ENCODE measurements at regions not wholly inside any gene's neighbourhood (a gene's known extent, or its start where the extent isn't known, plus 50 kb on each side); places are given as distances from the start of the nearest gene placed in this dataset.

DNA sequence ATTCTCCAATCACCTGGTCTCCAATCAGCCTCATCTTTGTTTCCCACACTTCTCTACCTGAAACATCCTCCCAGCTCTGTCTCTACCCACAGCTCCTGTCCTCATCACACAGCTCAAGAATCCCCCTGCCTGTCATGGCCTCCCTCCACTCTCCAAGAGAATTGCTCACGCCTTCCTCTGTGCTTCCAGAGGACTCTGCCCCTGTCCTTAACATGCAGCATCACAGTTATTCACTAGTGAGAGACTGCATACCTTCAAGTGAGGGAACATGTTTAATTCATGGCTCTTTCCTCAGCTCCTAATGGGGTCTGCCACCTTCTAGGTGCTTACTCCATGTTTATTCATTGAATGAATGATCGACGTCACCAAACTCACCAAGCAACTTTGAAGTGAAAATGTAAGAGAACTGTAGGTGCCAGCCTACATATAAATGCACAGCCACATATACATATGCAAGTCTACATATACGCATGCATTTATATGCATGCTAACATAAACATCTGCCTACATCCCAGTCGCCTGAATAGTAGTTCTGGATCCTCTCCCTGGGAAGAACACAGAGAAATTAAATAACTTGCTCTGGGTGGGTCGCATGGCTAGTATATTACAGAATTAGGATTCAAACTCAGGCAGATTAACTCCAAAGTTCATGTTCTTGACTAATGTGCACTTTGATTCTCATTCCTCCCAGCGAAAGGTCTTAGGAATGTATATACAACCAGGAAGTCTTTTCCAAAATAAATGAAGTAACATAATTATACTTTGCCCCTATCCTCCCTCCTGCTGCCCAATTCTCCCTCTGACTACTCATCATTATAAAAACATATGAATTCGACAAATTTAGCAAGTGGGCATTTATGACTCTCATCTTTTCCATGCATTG, 295.6 kb downstream of the MAFB start:
- Histone ChIP-seq H3K14ac (ENCODE audit: low read length) (no peak overlapping the region), H3K9me3 (replicated peaks in 1 of 2; ENCODE audit: control insufficient read depth in 2 of 2, insufficient read depth in 1 of 2, low read depth in 1 of 2, low read length in 2 of 2) (no peaks in the 10 kb centered on the region), H4K91ac (ENCODE audit: low read depth, low read length, poor library complexity) (no peak overlapping the region), H2BK120ac (ENCODE audit: low read depth, low read length) (no peak overlapping the region), H3K27ac (replicated peaks; ENCODE audit: low read length) (no peak overlapping the region), H2AK5ac (ENCODE audit: low read depth, low read length) (no peak overlapping the region), H3K4me2 (ENCODE audit: insufficient read depth, low read length, poor library complexity, severe bottlenecking) (no peak overlapping the region), H3K4me1 (ENCODE audit: control insufficient read depth in 2 of 2, insufficient read depth in 1 of 2, low read depth in 1 of 2, low read length in 2 of 2) (no peaks in the 10 kb centered on the region), H2BK5ac (ENCODE audit: low read length) (no peak overlapping the region), H3K79me1 (ENCODE audit: low read depth, low read length) (no peaks in the 10 kb centered on the region), H3K9ac (ENCODE audit: low read depth, low read length, poor library complexity) (no peak overlapping the region), H3K4ac (ENCODE audit: low read length) (no peak overlapping the region), H3K4me3 (ENCODE audit: low read length in 2 of 2) (no peak overlapping the region), H3K23ac (ENCODE audit: low read depth, low read length, poor library complexity) (no peak overlapping the region), H3K27me3 (ENCODE audit: control insufficient read depth in 3 of 3, insufficient read depth in 3 of 3, low read depth in 1 of 3, low read length in 3 of 3) (no peaks in the 10 kb centered on the region), H4K8ac (ENCODE audit: low read depth, low read length) (no peak overlapping the region), H2BK15ac (ENCODE audit: low read length) (no peak overlapping the region), H2BK12ac (ENCODE audit: low read length) (no peak overlapping the region), H3K36me3 (replicated peaks in 1 of 2; ENCODE audit: control insufficient read depth in 2 of 2, insufficient read depth in 2 of 2, low read length in 2 of 2) (no peaks in the 10 kb centered on the region), H3K18ac (ENCODE audit: low read length) (peak overlapping the region; percentile 35), H2AFZ (ENCODE audit: low read length) (no peak overlapping the region)
- no peak for DNase-seq (ENCODE audit: low spot score)
- no CpG with 5 or more reads among the region's 8 CpGs for WGBS, 2 donors (ENCODE audit: extremely low coverage in 2 of 2, insufficient read length in 2 of 2, insufficient replicate concordance in 1 of 2)

GRCh38 chr20:40390654-40391053, 298.4 kb downstream of the MAFB start:
- Histone ChIP-seq H3K4me1 (ENCODE audit: control insufficient read depth in 2 of 2, insufficient read depth in 1 of 2, low read depth in 1 of 2, low read length in 2 of 2) (no peaks in the 10 kb centered on the region), H3K9me3 (replicated peaks in 1 of 2; ENCODE audit: control insufficient read depth in 2 of 2, insufficient read depth in 1 of 2, low read depth in 1 of 2, low read length in 2 of 2) (peaks cover 0 to 2% of the 10 kb centered on the region in 2 donors), H3K36me3 (replicated peaks in 1 of 2; ENCODE audit: control insufficient read depth in 2 of 2, insufficient read depth in 2 of 2, low read length in 2 of 2) (no peaks in the 10 kb centered on the region), H2AK5ac (ENCODE audit: low read depth, low read length) (no peak overlapping the region), H4K91ac (ENCODE audit: low read depth, low read length, poor library complexity) (no peak overlapping the region), H3K9ac (ENCODE audit: low read depth, low read length, poor library complexity) (no peak overlapping the region), H3K4ac (ENCODE audit: low read length) (no peak overlapping the region), H3K27ac (replicated peaks; ENCODE audit: low read length) (no peak overlapping the region), H3K4me3 (ENCODE audit: low read length in 2 of 2) (no peak overlapping the region), H2BK15ac (ENCODE audit: low read length) (no peak overlapping the region), H3K79me1 (ENCODE audit: low read depth, low read length) (no peaks in the 10 kb centered on the region), H2BK5ac (ENCODE audit: low read length) (no peak overlapping the region), H3K23ac (ENCODE audit: low read depth, low read length, poor library complexity) (no peak overlapping the region), H2AFZ (ENCODE audit: low read length) (no peak overlapping the region), H2BK120ac (ENCODE audit: low read depth, low read length) (no peak overlapping the region), H2BK12ac (ENCODE audit: low read length) (no peak overlapping the region), H3K27me3 (ENCODE audit: control insufficient read depth in 3 of 3, insufficient read depth in 3 of 3, low read depth in 1 of 3, low read length in 3 of 3) (no peaks in the 10 kb centered on the region), H3K4me2 (ENCODE audit: insufficient read depth, low read length, poor library complexity, severe bottlenecking) (no peak overlapping the region), H3K18ac (ENCODE audit: low read length) (no peak overlapping the region), H3K14ac (ENCODE audit: low read length) (no peak overlapping the region), H4K8ac (ENCODE audit: low read depth, low read length) (no peak overlapping the region)
- no peak for DNase-seq (ENCODE audit: low spot score)
- WGBS, 2 donors (ENCODE audit: extremely low coverage in 2 of 2, insufficient read length in 2 of 2, insufficient replicate concordance in 1 of 2) = no CpG with 5 or more reads among the region's 2 CpGs

GRCh38 chr20:40370800-40371199, 318.2 kb downstream of the MAFB start:
- H4K8ac ChIP-seq (ENCODE audit: low read depth, low read length) = no peak overlapping the region
- H3K27ac ChIP-seq (replicated peaks; ENCODE audit: low read length) = no peak overlapping the region
- no peak overlapping the region for H3K4me3 ChIP-seq (ENCODE audit: low read length in 2 of 2)
- no peak overlapping the region for H3K4ac ChIP-seq (ENCODE audit: low read length)
- no peak overlapping the region for H2BK120ac ChIP-seq (ENCODE audit: low read depth, low read length)
- H3K27me3 ChIP-seq (ENCODE audit: control insufficient read depth in 3 of 3, insufficient read depth in 3 of 3, low read depth in 1 of 3, low read length in 3 of 3) = peaks cover 0 to 1% (median 0%) of the 10 kb centered on the region in 3 experiments
- no peaks in the 10 kb centered on the region for H3K4me1 ChIP-seq (ENCODE audit: control insufficient read depth in 2 of 2, insufficient read depth in 1 of 2, low read depth in 1 of 2, low read length in 2 of 2)
- H3K9ac ChIP-seq (ENCODE audit: low read depth, low read length, poor library complexity) = no peak overlapping the region
- H3K4me2 ChIP-seq (ENCODE audit: insufficient read depth, low read length, poor library complexity, severe bottlenecking) = no peak overlapping the region
- no peak overlapping the region for H2AFZ ChIP-seq (ENCODE audit: low read length)
- peak overlapping the region; percentile 5 for H3K18ac ChIP-seq (ENCODE audit: low read length)
- no peak overlapping the region for H2BK15ac ChIP-seq (ENCODE audit: low read length)
- no CpG with 5 or more reads among the region's 7 CpGs for WGBS, 2 donors (ENCODE audit: extremely low coverage in 2 of 2, insufficient read length in 2 of 2, insufficient replicate concordance in 1 of 2)
- no peak overlapping the region for H3K23ac ChIP-seq (ENCODE audit: low read depth, low read length, poor library complexity)
- H4K91ac ChIP-seq (ENCODE audit: low read depth, low read length, poor library complexity) = no peak overlapping the region
- no peak overlapping the region for H3K14ac ChIP-seq (ENCODE audit: low read length)
- no peak for DNase-seq (ENCODE audit: low spot score)
- no peak overlapping the region for H2BK5ac ChIP-seq (ENCODE audit: low read length)
- H3K9me3 ChIP-seq (replicated peaks in 1 of 2; ENCODE audit: control insufficient read depth in 2 of 2, insufficient read depth in 1 of 2, low read depth in 1 of 2, low read length in 2 of 2) = no peaks in the 10 kb centered on the region
- no peak overlapping the region for H2BK12ac ChIP-seq (ENCODE audit: low read length)
- no peaks in the 10 kb centered on the region for H3K79me1 ChIP-seq (ENCODE audit: low read depth, low read length)
- H2AK5ac ChIP-seq (ENCODE audit: low read depth, low read length) = no peak overlapping the region
- H3K36me3 ChIP-seq (replicated peaks in 1 of 2; ENCODE audit: control insufficient read depth in 2 of 2, insufficient read depth in 2 of 2, low read length in 2 of 2) = no peaks in the 10 kb centered on the region

DNA sequence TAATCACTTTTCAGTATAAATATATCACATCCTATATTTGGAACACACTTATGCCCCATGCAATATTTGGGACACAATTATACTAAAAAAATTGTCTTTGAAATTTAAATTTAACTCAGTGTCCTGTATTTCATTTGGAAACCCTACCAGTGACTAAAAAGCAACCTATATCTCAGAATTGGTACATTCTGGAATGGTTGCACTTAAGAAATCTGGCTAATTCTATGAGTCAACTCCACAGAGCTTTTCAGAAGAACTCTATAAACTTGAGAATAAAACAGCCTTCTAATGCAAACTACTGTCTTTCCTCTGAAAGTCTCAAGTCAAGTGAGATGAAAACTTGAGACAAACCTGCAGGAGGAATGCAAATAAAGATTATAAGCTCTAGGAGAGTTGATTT, 320.2 kb downstream of the MAFB start:
- Histone ChIP-seq H3K27me3 (ENCODE audit: control insufficient read depth in 3 of 3, insufficient read depth in 3 of 3, low read depth in 1 of 3, low read length in 3 of 3) (peaks cover 0 to 1% (median 0%) of the 10 kb centered on the region in 3 experiments), H3K4ac (ENCODE audit: low read length) (no peak overlapping the region), H2BK12ac (ENCODE audit: low read length) (no peak overlapping the region), H3K9me3 (replicated peaks in 1 of 2; ENCODE audit: control insufficient read depth in 2 of 2, insufficient read depth in 1 of 2, low read depth in 1 of 2, low read length in 2 of 2) (no peaks in the 10 kb centered on the region), H2AFZ (ENCODE audit: low read length) (no peak overlapping the region), H2BK15ac (ENCODE audit: low read length) (no peak overlapping the region), H3K14ac (ENCODE audit: low read length) (no peak overlapping the region), H3K4me2 (ENCODE audit: insufficient read depth, low read length, poor library complexity, severe bottlenecking) (no peak overlapping the region), H4K8ac (ENCODE audit: low read depth, low read length) (no peak overlapping the region), H3K36me3 (replicated peaks in 1 of 2; ENCODE audit: control insufficient read depth in 2 of 2, insufficient read depth in 2 of 2, low read length in 2 of 2) (no peaks in the 10 kb centered on the region), H3K79me1 (ENCODE audit: low read depth, low read length) (no peaks in the 10 kb centered on the region), H3K23ac (ENCODE audit: low read depth, low read length, poor library complexity) (no peak overlapping the region), H2BK5ac (ENCODE audit: low read length) (no peak overlapping the region), H3K9ac (ENCODE audit: low read depth, low read length, poor library complexity) (no peak overlapping the region), H3K18ac (ENCODE audit: low read length) (no peak overlapping the region), H2AK5ac (ENCODE audit: low read depth, low read length) (no peak overlapping the region), H3K4me3 (ENCODE audit: low read length in 2 of 2) (no peak overlapping the region), H3K27ac (replicated peaks; ENCODE audit: low read length) (no peak overlapping the region), H4K91ac (ENCODE audit: low read depth, low read length, poor library complexity) (no peak overlapping the region), H3K4me1 (ENCODE audit: control insufficient read depth in 2 of 2, insufficient read depth in 1 of 2, low read depth in 1 of 2, low read length in 2 of 2) (no peaks in the 10 kb centered on the region), H2BK120ac (ENCODE audit: low read depth, low read length) (no peak overlapping the region)
- no peak for DNase-seq (ENCODE audit: low spot score)

Data from neuronal stem cell (in vitro differentiated cells).